HG03565 (cell line): ENCODE measurements at regions not wholly inside any gene's neighbourhood (a gene's known extent, or its start where the extent isn't known, plus 50 kb on each side); places are given as distances from the start of the nearest gene placed in this dataset.
"Not testable (repeated sequence)": the region's sequence is repeated elsewhere in the genome, so short reads cannot be mapped to it uniquely, and the experiment has no call there.

Experiments
- ATAC-seq: cut with Tn5 transposase; IDR thresholded peaks from one replicate; pipeline ENCODE4 v1.9.1; 2021; ENCODE audit warnings: mild to moderate bottlenecking, moderate library complexity; ENCODE audit not compliant: unreplicated experiment

- ATAC-seq, result peak; percentile 40
These were observed 154.1 kb downstream of the ZNF664 start for GRCh38 chr12:124126950-124127655.

- no peak for ATAC-seq
These were observed 156.1 kb downstream of the ZNF664 start for GRCh38 chr12:124129132-124129531.

GRCh38 chr12:124130691-124131591 is 157.9 kb downstream of the ZNF664 start:
- ATAC-seq, result no peak

DNA sequence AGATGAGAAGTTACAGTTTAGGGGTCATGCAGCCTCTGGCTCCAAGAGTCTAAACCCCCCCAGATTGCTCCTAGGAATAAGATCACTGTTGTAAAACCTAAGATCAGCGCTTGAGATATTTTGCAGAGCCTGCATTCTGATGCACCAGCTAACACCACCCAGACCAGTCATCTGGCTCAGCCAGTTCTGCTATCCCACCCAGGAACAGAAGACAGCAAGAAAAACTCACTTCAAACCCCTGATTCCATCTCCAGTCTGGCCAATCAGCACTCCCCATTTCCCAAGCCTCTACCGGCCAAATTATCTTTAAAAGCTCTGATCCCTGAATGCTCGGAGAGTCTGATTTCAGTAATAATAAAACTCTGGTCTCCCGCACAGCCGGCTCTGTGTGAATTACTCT is 158.6 kb downstream of the ZNF664 start:
- no peak for ATAC-seq

GRCh38 chr12:124132530-124132929 is 159.5 kb downstream of the ZNF664 start:
- ATAC-seq, result no peak

- no peak for ATAC-seq
These were observed 158.1 kb upstream of the RFLNA start for GRCh38 chr12:124136796-124137195.

DNA sequence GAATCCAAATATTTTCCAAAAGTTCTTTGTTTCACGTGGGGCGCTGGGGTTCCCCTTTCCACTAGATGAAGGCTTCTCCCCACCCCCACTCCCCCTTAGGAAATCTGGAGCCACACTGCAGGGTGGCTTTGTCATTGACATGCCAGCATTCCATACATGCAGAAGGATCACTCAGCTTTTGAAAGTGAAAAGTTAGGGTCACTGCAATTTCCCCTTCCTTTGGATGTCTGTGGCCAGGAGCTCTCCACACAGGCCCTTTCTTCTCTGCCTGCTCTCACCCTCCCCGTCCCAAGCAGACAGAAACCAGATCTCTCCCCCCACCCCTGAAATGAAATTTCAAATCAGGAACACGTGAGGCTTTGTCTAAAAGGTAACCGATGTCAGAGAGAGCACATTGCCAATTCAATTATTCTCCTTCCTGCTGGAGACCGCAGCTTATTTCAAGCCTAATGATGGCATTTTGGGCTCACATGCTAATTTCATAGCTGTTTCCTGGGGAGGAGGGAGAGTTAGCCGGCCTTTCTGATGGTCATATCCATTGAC is 153.9 kb upstream of the RFLNA start:
- ATAC-seq, result no peak

DNA sequence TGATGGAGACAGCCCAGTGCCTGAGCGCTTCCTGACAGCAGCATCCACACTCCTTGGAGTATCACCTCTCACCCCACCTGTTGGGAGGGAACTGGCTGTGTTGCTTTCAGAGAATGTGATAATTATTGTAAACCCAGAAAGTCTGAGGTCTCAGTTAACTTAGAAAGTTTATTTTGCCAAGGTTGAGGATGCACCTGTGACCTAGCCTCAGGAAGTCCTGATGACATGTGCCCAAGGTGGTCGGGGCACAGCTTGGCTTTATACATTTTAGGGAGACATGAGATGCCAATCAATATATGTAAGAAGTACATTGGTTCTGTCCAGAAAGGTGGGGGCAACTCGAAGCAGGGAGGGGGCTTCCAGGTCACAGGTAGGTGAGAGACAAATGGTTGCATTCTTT is 153.3 kb upstream of the RFLNA start:
- ATAC-seq, result not testable (repeated sequence)

DNA sequence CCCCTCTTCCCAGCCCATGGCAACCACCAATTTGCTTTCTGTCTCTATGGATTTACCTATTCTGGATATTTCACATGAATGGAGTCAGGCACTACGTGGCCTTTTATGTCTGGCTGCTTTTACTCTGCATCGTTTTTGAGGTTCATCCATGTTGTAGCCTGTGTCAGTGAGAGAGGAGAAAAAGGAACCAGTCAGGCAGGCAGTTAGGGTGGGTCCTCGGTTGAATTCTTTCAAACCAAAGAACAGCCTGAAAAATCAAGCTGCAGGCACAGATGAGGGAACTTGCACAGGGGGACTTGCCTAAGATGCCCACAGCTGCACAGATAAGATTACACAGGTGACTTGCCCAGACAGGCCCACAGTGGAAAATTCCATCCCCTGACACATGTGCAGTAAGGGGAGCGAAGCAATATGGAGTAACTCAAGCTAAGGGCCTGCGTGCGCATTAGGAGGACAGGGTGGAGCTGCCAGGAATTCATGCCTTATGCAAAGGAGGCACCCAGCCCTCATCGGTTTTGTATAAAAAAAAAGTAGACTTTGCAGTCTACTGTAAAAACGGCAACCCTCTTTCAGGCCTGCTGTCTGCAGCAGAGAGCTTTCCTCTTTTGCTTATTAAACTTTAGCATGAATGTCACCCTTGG is 152.4 kb upstream of the RFLNA start:
- ATAC-seq, result no peak

- ATAC-seq, result no peak
These were observed 151.2 kb upstream of the RFLNA start for GRCh38 chr12:124143726-124144125.

DNA sequence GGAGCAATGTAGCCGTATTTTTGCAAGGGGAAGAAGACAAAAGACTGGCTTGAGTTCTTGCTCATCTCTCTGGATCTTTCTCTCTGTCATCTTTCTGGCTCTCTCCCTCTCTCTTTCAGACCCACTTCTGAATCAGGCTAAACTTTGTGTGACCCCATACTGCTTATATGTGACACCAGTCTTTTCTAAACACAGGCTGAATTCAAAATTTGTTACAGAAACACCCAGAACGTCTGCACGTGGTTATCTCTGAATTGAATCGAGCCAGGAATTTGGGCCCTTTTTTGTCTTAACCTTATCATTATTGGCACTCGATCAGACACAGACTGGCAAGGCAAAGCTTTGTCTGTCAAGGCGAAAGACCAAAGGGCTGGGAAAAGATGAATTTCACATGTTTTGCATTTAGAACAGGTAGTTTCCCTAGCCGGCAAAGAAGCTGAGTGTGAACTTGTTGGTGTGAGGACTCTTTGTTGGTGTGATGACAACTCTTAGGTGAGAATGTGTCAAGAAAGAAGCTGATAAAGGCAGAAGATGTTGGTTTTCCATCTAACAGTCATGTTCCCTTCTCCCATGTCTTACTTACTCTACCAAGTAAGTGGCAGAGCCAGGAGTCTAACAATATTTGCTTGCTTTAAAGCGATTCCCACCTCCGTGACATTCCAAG is 150.2 kb upstream of the RFLNA start:
- ATAC-seq, result no peak

DNA sequence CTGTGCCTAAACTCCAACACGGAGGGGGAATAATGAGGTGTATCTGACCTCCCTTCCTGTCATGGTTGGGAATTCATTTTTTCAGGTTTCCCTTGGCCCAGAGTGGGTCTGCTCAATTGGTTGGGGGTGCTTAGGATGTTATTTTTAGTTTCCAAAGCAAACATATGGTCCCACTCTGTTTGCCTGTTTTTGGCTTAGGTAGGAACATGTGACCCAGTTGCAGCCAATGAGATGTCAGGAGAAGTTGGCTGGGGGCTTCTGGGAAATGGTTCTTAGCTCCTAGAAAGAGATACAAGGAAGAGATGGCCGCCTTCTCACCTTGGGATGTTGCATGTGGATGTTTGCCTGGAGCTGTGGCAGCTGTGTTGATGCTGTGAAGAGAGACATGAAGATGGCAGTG is 147.9 kb upstream of the RFLNA start:
- no peak for ATAC-seq

DNA sequence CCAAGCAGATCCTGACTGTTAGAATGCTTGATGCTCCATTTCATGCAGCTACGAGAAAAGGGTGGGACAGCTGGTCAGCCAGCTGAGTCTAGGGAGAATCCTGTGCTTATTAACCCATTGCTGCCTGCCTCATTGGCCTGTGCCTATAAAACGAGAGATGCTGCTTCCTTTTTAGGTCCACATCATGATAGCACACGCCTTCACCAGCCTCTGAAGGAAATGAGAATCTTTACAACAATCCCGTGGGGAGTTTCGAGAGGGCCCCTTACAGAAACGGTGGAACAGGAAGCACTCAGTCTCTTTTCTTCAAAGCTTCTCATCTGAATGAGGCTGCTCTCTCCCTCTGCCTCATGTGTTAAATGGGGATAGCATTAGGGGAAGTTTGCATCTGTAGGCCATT is 147.3 kb upstream of the RFLNA start:
- no peak for ATAC-seq

DNA sequence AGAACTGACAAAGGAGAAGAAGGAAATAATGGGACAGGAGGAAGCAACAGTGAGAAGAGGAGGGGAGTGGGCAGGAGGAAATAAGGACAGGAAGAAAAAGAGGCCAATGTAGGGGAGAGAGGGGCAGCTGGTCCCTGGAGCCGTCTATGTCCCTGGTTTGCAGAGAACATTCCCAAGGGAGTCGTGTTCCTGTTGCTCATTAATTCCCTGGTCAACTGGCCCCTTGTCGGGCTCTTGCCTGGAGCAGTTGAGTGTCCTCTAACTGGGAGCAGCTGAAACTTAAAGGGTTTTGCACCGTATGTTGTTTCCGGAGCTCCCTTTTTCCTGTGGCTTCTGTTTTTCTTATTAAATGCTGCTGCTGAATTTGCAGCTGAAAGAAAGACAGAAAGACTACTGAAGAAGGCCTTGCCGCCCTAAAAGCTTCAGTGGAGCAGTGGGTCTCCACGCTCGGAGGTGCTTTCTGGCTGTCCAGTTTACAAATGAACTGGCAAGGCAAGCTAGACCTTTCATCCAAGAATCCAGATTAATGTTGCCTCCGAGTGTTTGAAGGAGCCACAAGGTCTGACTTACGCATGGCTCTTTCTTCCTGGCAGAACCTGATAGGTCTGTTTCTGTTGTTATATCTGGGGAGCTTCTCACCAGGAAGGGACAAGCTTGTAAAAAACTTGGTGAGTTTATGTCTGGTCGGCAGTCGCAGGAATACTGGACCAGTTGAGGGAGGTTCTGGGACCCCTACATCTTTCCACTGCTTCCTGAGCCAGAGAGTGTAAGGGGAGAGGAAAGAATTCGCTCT is 146.2 kb upstream of the RFLNA start:
- no peak for ATAC-seq

- no peak for ATAC-seq
These were observed 145.6 kb upstream of the RFLNA start for GRCh38 chr12:124149287-124149686.

GRCh38 chr12:124150168-124150567 is 144.7 kb upstream of the RFLNA start:
- ATAC-seq, result no peak

GRCh38 chr12:124151583-124151982 is 143.3 kb upstream of the RFLNA start:
- no peak for ATAC-seq

GRCh38 chr12:124152731-124153130 is 142.2 kb upstream of the RFLNA start:
- ATAC-seq, result no peak

- ATAC-seq, result no peak
These were observed 141.5 kb upstream of the RFLNA start for GRCh38 chr12:124153392-124153791.

DNA sequence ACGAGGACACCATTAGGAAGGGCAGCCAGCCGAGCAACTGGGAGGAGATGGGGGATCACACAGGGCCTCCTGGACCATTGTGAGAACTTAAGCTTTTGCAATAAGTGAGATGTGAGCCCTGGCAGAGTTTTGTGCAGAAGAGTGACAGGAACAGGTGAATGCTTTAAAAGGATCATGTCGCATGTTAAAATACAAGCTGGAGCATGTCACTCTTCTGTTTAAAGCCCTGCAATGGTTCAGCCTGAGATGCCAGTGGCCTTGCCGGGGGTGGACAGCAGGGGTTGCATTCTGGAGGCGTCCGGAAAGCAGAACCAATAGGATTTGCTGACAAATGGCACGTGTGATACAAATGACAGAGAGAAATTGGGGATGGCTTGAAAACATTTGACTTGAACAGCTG is 137.5 kb upstream of the RFLNA start:
- no peak for ATAC-seq
